Activated T-cell treated with anti-CD3 and anti-CD28 coated beads, Interleukin-2, amount 50 U/mL, for 1 hour (primary cell): ENCODE measurements at regions not wholly inside any gene's neighbourhood (a gene's known extent, or its start where the extent isn't known, plus 50 kb on each side); places are given as distances from the start of the nearest gene placed in this dataset.

Experiments used
- DNase-seq: peaks from one replicate; pipeline ENCODE4 v3.0.0-alpha.2; 2020

DNA sequence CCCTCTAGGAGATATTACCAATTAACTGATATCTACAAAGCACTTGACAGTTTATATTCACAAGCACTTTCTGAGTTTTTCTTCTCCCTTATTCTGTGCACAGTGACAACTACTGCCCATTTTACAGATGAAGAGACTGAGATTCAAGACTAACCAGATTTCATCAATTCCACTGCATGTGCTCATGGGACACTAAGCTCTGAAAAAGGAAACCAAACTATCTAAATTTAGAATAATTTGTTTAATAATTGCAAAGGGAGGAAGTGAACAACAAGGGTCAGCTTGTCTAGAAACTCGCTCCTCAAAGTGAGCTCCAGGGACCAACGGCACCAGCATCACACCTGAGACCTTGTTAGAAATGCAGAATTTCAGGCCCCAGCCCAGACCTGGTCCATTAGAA lies 50.8 kb upstream of the MYLIP start:
- DNase-seq, result no peak

DNA sequence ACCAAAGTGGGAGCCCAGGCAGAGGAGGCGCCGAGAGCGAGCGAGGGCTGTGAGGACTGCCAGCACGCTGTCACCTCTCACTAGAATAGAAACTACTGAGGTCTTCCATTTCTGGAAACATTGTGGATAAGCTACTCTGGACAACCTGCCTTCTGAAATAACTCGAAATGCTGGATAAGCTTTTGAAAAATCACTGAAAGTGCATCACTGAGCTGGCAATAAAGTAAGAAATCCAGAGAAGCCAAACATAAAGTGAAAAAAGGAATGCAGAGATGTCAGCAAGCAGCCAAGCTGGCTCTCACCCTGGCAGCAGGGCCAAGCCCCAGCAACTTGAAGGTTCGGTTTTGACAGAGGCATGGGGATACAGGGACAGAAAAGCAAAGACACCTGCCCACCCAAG lies 59.2 kb upstream of the MYLIP start:
- no peak for DNase-seq

DNA sequence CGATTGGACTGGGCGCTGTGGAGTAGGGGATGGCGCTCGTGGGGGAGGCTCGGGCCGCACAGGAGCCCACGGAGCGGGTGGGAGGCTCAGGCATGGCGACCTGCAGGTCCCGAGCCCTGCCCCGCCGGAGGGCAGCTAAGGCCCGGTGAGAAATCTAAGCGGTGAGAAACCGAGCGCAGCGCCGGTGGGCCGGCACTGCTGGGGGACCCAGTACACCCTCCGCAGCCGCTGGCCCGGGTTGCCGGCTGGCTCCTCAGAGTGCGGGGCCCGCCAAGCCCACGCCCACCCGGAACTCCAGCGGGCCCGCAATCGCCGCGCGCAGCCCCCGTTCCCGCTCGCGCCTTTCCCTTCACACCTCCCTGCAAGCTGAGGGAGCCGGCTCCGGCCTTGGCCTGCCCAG lies 59.7 kb upstream of the MYLIP start:
- DNase-seq, result no peak

DNA sequence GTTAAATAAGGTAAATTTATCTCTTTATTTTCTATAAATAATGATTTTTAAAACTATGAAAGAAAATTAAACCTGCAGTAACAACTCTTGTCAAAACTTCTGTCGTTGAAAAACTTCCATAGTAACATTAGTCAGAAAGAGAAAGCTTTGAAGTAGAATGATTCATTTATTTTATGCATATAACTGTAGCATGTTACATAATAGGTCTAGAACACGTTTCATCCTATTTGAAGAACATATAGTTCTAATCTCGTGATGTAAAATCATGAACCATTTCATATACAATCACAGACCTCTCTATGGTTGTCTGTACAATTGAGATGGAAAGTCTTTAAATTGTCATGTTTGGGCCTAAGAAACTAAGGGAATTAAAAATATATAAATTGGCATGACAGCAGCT lies 61.3 kb upstream of the MYLIP start:
- no peak for DNase-seq

DNA sequence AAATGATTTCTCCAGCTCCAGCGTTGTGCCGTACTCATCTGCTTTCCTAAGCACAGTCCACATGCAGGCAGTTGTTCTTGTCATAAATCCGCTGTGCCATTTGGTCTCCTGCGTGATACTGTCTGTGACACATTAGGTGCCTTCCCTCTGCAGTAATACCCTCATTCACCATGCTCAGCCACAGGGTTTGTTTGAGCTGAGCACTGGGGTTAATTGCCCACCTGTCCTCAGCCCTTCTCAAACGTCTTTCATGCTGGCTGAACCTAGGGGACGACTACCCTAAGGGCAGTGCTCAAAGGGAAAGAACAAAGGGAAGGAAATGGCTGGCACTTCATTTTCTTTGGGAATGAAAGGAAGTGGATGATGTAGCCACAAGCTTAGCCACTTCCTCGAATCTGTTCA lies 64.2 kb upstream of the MYLIP start:
- DNase-seq, result no peak

DNA sequence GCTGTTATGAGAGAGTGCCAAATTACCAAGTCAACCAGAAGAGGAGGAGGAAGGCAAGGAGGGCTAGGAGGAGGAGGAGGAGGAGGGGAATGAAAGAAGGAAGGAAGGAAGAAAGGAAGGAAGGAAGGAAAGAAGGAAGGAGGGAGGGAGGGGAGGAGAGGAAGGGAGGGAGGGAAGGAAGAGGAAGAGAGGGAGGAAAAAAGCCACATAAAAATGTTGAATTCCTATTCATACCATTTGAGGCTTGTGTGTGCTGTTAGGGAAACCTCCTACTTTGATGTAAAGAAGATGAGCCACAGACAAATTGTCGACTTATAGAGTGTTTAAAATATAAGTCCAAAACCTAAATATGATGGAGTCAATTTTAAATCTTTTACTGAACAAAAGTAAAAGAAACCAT lies 65.3 kb upstream of the MYLIP start:
- no peak for DNase-seq

DNA sequence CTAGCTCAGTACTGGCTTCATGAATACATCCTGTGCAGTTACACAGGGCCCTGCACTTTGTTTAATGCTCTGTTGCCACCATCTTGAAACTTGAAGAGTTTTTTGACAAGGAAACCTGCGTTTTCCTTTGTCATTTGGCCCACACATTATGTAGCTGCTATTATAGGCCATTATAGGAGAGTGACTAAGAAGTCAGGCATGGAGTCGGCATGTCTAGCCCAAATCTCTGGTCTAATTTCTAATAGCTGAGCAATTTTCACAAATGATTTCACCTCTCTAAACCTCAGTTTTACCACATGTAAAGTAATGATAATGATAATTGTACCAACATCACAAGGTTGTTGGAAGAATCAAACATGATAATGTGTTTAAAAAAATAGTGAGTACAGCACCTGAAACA lies 67.1 kb upstream of the MYLIP start:
- no peak for DNase-seq

DNA sequence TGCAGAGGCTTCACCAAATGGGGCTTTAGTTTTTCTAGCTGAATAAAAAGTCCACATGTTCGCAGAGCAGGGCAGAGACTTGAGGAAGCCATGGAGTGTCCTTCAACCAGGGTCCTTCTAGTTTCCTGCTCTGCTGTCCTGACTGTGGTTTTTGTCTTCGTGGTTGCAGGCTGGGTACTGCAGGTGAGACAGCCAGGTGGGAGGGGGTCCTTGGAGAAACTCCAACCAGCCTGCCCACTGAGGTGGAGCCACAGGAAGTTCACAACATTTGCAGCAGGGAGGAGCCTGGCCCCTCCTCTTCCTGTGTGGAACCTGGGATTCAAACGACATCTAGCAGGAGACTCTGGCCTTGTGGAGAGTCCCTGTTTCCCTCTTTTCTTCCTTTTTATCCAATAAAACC lies 68.8 kb upstream of the MYLIP start:
- DNase-seq, result no peak

DNA sequence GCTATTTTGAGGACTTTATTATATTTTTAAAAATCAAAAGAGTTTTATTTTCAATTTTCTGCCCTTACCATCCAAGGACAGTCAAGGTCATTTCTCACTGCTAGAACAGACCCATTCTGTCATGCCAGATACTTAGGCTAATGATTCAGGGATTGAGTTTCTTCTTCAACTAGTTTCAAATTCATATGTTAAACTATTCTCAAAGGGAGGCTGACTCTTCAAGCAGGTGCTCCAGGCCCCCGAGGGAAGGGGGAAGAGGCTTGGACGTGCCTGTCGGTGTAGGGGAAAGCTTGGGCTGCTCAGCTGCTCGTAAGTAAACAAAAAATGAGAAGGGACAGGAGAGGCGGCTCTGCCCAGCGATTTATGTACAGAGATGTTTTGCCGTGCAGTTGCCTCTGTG lies 69.4 kb upstream of the MYLIP start:
- no peak for DNase-seq

DNA sequence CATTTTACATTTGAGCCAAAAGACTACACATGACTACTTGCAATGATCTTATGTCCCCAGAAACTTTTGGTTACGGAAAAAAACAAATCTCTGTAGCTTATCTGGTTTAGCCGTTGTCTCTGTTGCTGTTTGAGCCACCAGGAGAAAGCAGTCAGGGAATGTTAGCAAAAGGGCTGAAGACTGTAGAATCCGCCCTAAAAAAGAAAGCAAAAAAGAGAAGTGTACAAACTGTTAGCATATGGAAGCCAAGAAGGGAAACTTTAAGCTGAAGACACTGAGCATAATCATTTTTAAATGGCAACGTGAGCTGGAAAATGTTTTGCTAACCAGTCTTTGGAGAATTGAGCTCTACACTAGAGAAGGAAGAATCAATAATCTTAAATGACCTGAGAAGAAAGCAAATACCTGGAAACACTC lies 69.9 kb upstream of the MYLIP start:
- no peak for DNase-seq

DNA sequence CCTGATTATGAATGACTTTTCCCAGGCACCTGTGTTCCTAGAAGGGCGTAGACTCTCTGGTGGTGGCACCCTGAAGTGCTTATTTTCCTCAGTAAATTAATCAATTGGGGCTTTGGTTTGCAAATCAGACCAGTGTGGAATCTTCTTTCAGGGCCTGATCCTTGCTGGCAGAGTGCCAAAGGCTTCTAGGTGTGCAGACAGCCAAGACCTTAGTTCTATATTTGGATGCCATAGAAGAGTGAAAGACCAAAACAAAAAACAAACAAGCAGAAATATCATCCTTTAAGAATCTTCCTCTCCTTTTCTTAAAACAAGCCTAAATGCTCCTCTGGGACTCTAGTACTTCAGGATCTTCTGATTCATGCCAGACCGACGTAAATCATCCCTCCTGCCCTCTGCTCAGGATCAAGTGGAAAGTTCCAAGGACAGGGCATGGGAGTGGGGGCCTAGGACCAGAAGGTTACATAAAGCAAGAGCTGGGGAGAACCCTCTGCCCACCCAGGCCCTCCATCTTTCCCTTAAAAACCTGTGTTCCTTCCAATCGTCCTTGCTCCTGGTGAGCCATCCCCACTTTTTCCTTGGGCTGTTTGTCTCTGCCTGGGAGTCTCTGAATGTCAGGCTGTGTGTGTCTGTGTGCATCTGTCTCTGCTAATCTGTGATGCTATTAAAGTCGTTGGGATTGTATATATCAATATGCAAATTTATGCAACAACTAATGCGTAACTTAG lies 70.5 kb upstream of the MYLIP start:
- DNase-seq, result no peak

DNA sequence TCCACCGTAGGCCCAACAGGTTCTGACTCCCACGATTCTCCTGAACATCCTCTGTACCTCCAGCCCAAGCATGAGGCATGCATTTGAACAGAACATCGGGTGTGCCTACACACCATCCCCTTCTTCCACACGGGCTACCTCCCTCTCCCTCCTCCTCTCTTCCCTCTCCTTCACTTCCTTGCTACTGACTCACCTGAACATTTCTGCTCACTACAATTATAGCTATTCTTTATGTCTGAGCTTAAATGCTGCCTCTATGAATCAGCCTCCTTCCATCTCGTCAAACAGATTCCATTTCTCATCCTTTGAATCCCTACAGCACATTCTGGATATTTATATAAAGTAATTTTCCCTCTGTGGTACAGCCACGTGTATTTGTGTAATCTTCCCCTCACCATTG lies 71.4 kb upstream of the MYLIP start:
- DNase-seq, result no peak

DNA sequence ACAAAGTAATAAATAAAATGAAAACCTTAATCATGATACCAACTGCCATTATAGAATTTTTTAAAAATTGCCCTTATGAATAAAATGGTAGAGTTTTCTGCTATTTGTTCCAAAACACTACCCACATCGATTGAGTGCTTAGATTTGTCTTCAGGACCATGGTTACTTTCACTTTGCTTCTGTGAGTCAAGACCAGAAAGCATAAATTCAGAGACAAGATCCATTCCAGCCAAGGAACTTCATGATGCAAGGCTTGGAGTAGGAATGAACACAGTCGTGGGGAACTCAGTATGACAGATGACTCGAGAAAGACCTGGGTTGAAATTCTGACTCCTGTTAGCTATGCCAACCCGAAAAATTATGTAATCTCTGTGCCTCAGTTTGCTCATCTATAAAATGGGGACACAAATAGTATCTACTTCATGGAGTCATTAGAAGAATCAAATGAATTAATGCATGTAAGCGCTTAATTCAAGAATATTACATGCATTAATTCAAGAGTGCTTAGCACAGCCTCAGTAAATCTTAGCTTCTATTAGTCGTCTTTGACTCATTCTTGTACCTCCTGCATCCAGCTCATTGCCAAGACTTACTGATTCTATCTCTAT lies 72.5 kb upstream of the MYLIP start:
- no peak for DNase-seq

DNA sequence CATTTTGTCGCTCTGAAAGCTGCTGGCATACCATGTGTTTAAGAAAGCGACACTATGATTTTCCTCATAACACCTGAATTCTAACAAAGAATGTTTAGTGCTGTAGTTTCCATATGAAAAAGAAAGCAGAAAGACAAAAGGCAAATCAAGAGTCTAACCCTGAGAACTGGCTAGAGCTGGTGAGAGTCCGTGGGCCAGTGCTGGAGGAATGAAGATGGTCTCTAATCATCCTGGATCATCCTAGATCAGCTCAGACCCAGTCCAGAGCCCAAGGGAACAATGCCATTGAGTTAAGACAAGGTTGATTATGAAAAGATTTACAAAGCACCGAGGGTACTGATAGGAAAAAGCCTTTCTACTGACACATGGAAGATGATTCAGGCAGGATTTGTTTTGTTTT lies 73.0 kb upstream of the MYLIP start:
- no peak for DNase-seq

DNA sequence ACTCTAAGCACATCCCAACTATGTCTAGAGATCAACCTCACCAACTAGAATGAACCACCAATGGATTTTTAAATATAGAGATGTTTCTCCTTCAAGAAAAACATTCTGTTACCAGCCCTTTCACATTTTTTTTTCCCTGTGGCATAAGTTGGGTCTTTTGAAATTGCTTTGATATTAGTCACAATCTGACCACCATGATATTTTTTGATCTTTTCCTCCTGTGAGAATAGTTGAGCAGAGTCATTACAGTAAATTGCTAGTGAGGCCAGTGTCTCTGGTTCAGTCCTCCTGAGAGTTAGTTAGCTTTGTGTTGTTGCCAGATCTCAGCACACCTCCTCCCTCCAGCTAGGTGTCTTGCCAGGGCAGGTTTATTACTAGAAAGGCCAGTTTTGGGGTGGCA lies 79.7 kb upstream of the MYLIP start:
- no peak for DNase-seq

DNA sequence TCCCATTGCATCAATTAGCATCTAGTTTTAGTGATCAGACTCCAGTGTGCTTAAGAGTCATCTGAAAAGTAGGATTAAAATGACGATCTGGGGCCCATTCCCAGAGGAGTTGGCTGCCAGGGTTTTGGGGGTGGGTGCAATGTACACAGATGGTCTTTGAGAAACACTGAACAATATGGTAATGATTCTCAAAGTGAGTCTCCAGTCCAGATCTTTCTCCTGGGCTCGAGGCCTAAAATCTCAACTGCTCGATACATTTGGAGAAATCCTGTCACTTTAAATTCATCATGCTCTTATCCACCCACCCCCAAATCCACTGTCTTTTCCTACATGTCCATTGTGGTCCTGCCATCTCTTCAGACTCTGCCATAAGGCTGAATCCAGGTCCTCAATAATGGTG lies 80.7 kb upstream of the MYLIP start:
- DNase-seq, result no peak

DNA sequence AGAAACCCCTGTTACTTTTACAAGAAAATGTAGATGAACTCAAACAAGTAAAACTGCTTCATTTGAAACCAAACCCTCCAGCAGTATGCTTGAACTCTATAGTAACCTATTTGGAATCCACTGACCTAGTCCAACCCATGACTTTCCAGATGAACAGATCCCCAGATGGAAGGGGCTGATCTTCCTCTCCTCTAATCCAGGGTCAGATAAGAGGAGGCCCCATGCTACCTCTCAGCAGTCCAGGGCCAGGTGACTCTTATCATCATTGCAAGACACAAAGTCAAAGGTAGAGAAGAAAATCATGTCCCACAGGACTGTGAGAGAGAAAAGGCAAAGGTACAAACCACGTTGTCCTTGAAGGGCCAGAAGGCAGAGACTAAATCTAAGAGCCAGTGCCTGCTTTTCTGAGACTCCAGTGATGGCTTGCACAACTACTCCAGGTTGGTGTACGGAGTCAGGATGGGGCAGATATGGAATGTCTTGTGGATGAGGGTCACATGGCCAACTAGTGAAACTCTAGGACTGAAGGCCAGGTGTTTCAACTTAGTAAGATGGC lies 81.4 kb upstream of the MYLIP start:
- DNase-seq, result no peak

DNA sequence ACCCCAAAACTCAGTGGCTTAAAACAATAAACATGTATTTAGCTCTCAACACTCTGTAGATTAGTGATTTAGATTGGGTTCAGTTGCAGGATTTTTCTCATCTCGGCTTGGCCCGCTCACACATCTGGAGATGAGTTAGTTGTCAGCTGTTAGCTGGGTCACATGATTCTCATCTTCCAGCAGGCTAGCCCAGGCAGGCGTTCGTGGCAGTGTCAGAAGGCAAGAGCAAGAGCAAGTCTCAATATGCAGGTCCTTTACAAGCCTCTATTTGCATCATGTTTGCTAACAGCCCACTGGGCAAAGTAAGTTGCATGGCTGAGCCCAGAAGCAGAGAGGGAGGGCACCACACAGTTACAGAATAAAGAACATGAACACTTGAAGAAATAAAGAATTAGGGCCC lies 83.6 kb upstream of the MYLIP start:
- DNase-seq, result no peak

DNA sequence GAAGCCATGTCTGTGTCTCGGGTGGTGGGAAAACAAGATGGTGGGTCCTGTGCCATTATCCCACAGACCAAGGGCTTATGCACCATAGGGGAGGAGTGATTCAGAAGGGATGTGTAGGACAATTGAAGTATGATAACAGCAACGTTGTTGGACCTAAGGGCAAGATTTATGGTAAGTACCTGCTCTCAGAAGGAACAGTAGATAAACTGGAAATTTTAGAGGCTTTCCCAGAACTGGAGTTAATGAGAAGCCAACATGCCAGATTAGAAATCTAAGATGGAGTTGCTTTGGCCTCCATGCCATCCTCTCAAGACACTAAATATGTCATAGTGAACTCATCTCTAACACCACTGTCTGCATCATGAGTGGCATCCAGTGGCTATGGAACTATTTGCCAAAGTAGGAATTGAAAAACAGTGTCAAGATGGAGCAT lies 84.7 kb upstream of the MYLIP start:
- DNase-seq, result no peak

DNA sequence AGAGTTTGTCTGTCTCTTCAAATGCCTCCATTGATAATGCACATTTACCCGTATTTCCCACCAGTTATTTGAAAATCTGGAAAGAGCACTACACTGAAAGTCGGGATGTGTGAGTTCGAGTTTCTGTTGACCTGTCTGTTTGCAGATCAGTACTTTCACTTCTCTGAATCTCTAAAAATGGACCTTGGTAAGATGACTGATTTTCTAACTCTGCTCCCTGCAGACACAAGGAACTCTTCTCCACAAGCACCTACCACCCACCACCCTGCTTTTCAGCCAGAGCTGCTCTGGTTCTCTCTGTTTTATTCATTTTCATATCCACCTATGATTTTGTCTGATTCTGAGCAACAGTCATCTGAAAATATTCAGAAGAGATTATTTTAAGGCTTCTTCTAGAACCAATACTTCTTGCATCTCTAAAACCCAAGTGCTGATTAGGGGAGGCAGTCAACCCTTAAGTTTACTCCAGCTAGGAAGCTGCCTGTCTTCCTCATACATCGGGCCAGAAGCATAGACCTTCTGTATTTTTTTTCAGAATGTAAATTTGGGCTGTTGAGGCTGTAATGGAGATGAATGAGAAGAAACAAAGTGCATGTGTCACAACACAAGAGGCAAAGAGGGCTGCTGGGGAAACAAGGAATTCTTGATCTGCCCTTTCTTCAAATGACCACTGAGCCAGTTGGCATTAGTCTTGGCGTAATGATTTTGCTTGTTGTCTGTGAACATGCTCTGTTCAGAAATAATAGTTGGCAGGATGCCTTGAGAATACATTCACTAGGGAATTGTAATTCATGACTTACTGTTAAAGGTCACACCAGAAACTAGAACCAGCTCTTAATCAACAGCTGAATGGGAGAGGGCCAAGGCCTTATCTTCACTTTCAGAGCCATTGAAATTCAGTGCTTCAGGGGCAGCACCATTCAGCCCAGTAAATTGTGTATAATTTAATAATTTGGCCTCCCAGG lies 85.4 kb upstream of the MYLIP start:
- no peak for DNase-seq

DNA sequence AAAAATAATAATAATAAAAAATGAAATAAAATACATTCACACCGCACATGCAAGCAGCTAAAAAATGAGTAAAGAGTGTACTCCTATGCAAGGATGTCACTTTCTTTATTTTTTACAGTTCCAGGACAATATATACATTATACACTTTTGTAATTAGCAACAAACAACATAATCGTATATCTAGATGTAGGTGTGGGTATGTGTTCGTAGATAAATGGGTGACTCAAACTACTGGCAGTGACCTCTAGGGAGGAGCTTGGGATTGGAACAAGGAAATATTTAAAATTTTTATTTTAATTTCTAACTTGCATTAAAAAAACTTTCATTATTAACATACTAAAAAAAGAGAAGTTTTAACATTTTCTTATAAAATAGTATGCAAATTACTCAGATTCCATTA lies 86.1 kb upstream of the MYLIP start:
- DNase-seq, result no peak

DNA sequence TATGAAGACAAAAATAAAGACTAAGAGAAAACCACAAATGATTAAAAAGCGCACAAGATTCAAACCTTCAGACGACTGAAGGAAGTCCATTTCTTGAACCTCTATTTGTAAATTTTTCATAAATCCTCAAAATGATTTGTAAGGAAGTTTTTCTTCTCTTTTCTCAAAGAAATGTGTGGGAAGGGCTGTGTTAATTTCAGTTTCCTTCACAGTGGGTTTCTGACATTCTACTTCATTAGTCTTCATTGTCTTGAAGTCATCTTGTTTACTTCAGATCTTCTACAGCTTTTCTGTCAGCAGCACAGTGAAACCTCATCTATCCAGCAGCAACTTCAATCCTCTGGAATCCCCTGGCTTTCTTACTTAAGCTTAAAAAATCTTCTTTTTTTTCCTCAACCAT lies 87.6 kb upstream of the MYLIP start:
- DNase-seq, result no peak

DNA sequence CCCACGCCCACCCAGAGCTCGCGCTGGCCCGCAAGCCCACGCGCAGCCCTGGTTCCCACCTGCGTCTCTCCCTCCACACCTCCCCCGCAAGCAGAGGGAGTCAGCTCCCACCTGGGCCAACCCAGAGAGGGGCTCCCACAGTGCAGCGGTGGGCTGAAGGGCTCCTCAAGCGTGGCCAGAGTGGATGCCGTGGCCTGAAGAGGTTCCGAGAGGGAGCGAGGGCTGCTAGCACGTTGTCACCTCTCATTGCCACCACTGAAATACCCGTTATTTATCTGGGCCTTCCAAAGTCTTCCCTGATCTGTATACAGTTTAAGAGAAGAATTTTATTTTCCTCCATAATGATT lies 88.3 kb upstream of the MYLIP start:
- DNase-seq, result no peak
